ENCODE measurements at regions not wholly inside any gene's neighbourhood (a gene's known extent, or its start where the extent isn't known, plus 50 kb on each side); places are given as distances from the start of the nearest gene placed in this dataset.

- H3K4me1 ChIP-seq (ENCODE audit: control insufficient read depth in 1 of 2, insufficient read depth in 2 of 2, low read length in 2 of 2): peaks cover 0 to 4% of the 10 kb centered on the region in 2 experiments; a peak in 2 of 4 replicates
- ATAC-seq (no peak), DNase-seq (ENCODE audit: low read depth, low spot score) (no peak)
- intact Hi-C loops (cut with micrococcal nuclease): no loop called here
- TF ChIP-seq SRF (IDR thresholded peaks at IDR 0.05; ENCODE audit: low read depth) (no peak), CEBPB (IDR thresholded peaks at IDR 0.05; ENCODE audit: low read depth) (no peak), FOSL1 (IDR thresholded peaks at IDR 0.05; ENCODE audit: low read depth) (no peak), ATF3 (IDR thresholded peaks at IDR 0.05) (no peak), SIN3A (IDR thresholded peaks at IDR 0.05; ENCODE audit: low read depth) (no peak), CBX3 (IDR thresholded peaks at IDR 0.05; ENCODE audit: low read depth) (no peak), RAD21 (IDR thresholded peaks at IDR 0.05; ENCODE audit: low read depth) (no peak)
- RAD21 ChIA-PET (ENCODE audit: low non-redundant PET in 1 of 2, low total read pairs in 2 of 2, uncharacterized antibody in 2 of 2, unreplicated experiment in 2 of 2): no interaction called here
- H3K27me3 ChIP-seq (ENCODE audit: insufficient read depth, low read length): 0 out of 2 replicates have a peak, but pooled peaks cover 8% of the 10 kb centered on the region
- no peaks in the 10 kb centered on the region for H3K9me2 ChIP-seq (ENCODE audit: insufficient read depth)
- CTCF ChIA-PET: no interaction called here
- H3K4me2 ChIP-seq (ENCODE audit: low read length): no peak overlapping the region
- H4K20me1 ChIP-seq (ENCODE audit: insufficient read depth): no peaks in the 10 kb centered on the region
- POLR2A ChIA-PET: no interaction called here
- no peaks in the 10 kb centered on the region for H3K79me2 ChIP-seq (ENCODE audit: insufficient read depth, low read length)
- H3K36me3 ChIP-seq (ENCODE audit: control insufficient read depth in 1 of 2, insufficient read depth in 2 of 2, low read length in 2 of 2): no peaks in the 10 kb centered on the region
- no peak overlapping the region for H2AFZ ChIP-seq (ENCODE audit: low read depth, low read length, poor library complexity, severe bottlenecking)
- no peaks in the 10 kb centered on the region for H3K9me3 ChIP-seq (ENCODE audit: control insufficient read depth in 1 of 2, insufficient read depth in 1 of 2, low read depth in 1 of 2, low read length in 2 of 2)
- H3K4me3 ChIP-seq (replicated peaks in 1 of 2; ENCODE audit: low read depth in 1 of 2, low read length in 2 of 2): no peak overlapping the region
- no peak overlapping the region for H3K9ac ChIP-seq (ENCODE audit: low read length)
- no TSS peak for BruUV-seq (replicated peaks)
- H3K27ac ChIP-seq (ENCODE audit: low read depth, low read length): no peak overlapping the region
Observed at GRCh38 chr12:66061557-66062289, 68.8 kb downstream of the LLPH start.

- 0 out of 2 replicates have a peak, but pooled peaks cover 8% of the 10 kb centered on the region for H3K27me3 ChIP-seq (ENCODE audit: insufficient read depth, low read length)
- H4K20me1 ChIP-seq (ENCODE audit: insufficient read depth): no peaks in the 10 kb centered on the region
- H3K27ac ChIP-seq (ENCODE audit: low read depth, low read length): no peak overlapping the region
- CTCF ChIA-PET: no interaction called here
- no peaks in the 10 kb centered on the region; a peak in 2 of 4 replicates for H3K4me1 ChIP-seq (ENCODE audit: control insufficient read depth in 1 of 2, insufficient read depth in 2 of 2, low read length in 2 of 2)
- no TSS peak for BruUV-seq (replicated peaks)
- RAD21 ChIA-PET (ENCODE audit: low non-redundant PET in 1 of 2, low total read pairs in 2 of 2, uncharacterized antibody in 2 of 2, unreplicated experiment in 2 of 2): no interaction called here
- no peak for DNase-seq (ENCODE audit: low read depth, low spot score)
- H2AFZ ChIP-seq (ENCODE audit: low read depth, low read length, poor library complexity, severe bottlenecking): no peak overlapping the region
- no peaks in the 10 kb centered on the region for H3K36me3 ChIP-seq (ENCODE audit: control insufficient read depth in 1 of 2, insufficient read depth in 2 of 2, low read length in 2 of 2)
- intact Hi-C loops (cut with micrococcal nuclease): no loop called here
- H3K4me2 ChIP-seq (ENCODE audit: low read length): no peak overlapping the region
- H3K9me2 ChIP-seq (ENCODE audit: insufficient read depth): no peaks in the 10 kb centered on the region
- ATAC-seq: no peak
- POLR2A ChIA-PET: no interaction called here
- H3K9me3 ChIP-seq (ENCODE audit: control insufficient read depth in 1 of 2, insufficient read depth in 1 of 2, low read depth in 1 of 2, low read length in 2 of 2): no peaks in the 10 kb centered on the region
- no peak overlapping the region for H3K4me3 ChIP-seq (replicated peaks in 1 of 2; ENCODE audit: low read depth in 1 of 2, low read length in 2 of 2)
- H3K9ac ChIP-seq (ENCODE audit: low read length): no peak overlapping the region
- H3K79me2 ChIP-seq (ENCODE audit: insufficient read depth, low read length): no peaks in the 10 kb centered on the region
- TF ChIP-seq TCF7L2 (IDR thresholded peaks at IDR 0.05; ENCODE audit: borderline replicate concordance, extremely low read depth, insufficient read depth, insufficient read length) (no peak), YY1 (IDR thresholded peaks at IDR 0.05; ENCODE audit: extremely low read depth, insufficient replicate concordance, low read depth, low read length) (no peak), EZH2phosphoT487 (IDR thresholded peaks at IDR 0.05; ENCODE audit: borderline replicate concordance) (no peak), EZH2 (IDR thresholded peaks at IDR 0.05) (no peak), CTCF (IDR thresholded peaks at IDR 0.05 in 2 of 3, conservative IDR thresholded peaks at IDR 0.05 in 1 of 3; ENCODE audit: borderline replicate concordance in 1 of 3, insufficient read depth in 1 of 3, low read depth in 2 of 3, low read length in 2 of 3) (no peak), EGR1 (IDR thresholded peaks at IDR 0.05; ENCODE audit: low read depth) (no peak), POLR2AphosphoS5 (IDR thresholded peaks at IDR 0.05; ENCODE audit: low read depth, low read length) (no peak), POLR2A (IDR thresholded peaks at IDR 0.05; ENCODE audit: borderline replicate concordance, extremely low read depth, insufficient read depth, insufficient read length) (no peak), MAX (IDR thresholded peaks at IDR 0.05) (no peak), ZFX (IDR thresholded peaks at IDR 0.05) (no peak), SP1 (IDR thresholded peaks at IDR 0.05; ENCODE audit: low read depth) (no peak), JUND (IDR thresholded peaks at IDR 0.05) (no peak), CEBPB (IDR thresholded peaks at IDR 0.05; ENCODE audit: low read depth) (no peak)
Observed at GRCh38 chr12:66061076-66061475, 69.5 kb downstream of the LLPH start.
